Body of pancreas (tissue), 4 donors: ENCODE measurements at regions not wholly inside any gene's neighbourhood (a gene's known extent, or its start where the extent isn't known, plus 50 kb on each side); places are given as distances from the start of the nearest gene placed in this dataset.

ENCODE experiments used
- ATAC-seq: fragments of 150-250 bp; one replicate; pipeline ENCODE4 v1.9.1; 2016
- DNase-seq, 4 donors: peaks; one replicate each; pipeline ENCODE4 v3.0.0-alpha.2; 2019
- H3K27ac ChIP-seq, 4 donors: fragments of 200-600 bp; sonication (generic); 1 replicate in 3 of 4; 2 replicates in 1 of 4; pipeline versions ENCODE4 v1.5.1 to v1.6.1; 2016 to 2019; ENCODE audit warnings: mild to moderate bottlenecking in 1 of 4, mixed read lengths in 1 of 4, moderate library complexity in 1 of 4
- H3K27me3 ChIP-seq, 2 donors: fragments of 200-600 bp; sonication (generic); one replicate each; pipeline ENCODE4 v1.6.0; 2016; ENCODE audit warnings: mild to moderate bottlenecking in 1 of 2
- H3K36me3 ChIP-seq, 2 donors: fragments of 200-600 bp; sonication (generic); replicated peaks in 1 of 2; 2 replicates each; pipeline ENCODE4 v1.5.1; 2016; ENCODE audit warnings: low read depth in 2 of 2; ENCODE audit not compliant: insufficient read depth in 1 of 2
- H3K4me1 ChIP-seq: fragments of 200-600 bp; sonication (generic); one replicate; pipeline ENCODE4 v1.6.0; 2016
- H3K4me3 ChIP-seq, 2 donors: fragments of 200-600 bp; sonication (generic); 1 replicate in 1 of 2; 2 replicates in 1 of 2; pipeline ENCODE4 v1.5.1; 2016 to 2019
- H3K9me3 ChIP-seq, 3 donors: fragments of 200-600 bp; sonication (generic); 1 replicate in 2 of 3; 2 replicates in 1 of 3; pipeline ENCODE4 v1.5.1; 2016
- CTCF ChIP-seq, 7 experiments: fragments of 450-650 bp in 4 of 7; fragments of 200-600 bp in 3 of 7; sonication (generic) in 3 of 7; IDR thresholded peaks; one replicate each; pipeline ENCODE4 v1.5.1; 2016 to 2019; ENCODE audit warnings: antibody characterized with exemption in 7 of 7
- POLR2A ChIP-seq, 3 donors: fragments of 450-650 bp; IDR thresholded peaks; one replicate each; pipeline ENCODE4 v1.6.1; 2016; ENCODE audit warnings: antibody characterized with exemption in 3 of 3, mild to moderate bottlenecking in 2 of 3
- WGBS, 2 donors: methylation state at CpG; one replicate each; pipeline ENCODE4 v1.1.5; 2017; 5-methylcytosine and 5-hydroxymethylcytosine counted together
- intact Hi-C: fragments of 100-400 bp; cut with DNase I; formaldehyde crosslinking; loops from one replicate; pipeline ENCODE4 v1.15.1; 2023

- intact Hi-C loops: no loop called here
- TF ChIP-seq POLR2A (IDR thresholded peaks at IDR 0.05) (no peak), CTCF (IDR thresholded peaks at IDR 0.05) (no peak)
- DNase-seq (no peak), ATAC-seq (no peak)
- WGBS, 2 donors: 69 to 74% methylated on average over 4 of the region's 4 CpGs
- no peak overlapping the region for H3K4me3 ChIP-seq
- no peaks in the 10 kb centered on the region for H3K27me3 ChIP-seq
- peaks cover 0 to 3% (median 0%) of the 10 kb centered on the region in 3 donors for H3K9me3 ChIP-seq
- H3K4me1 ChIP-seq: no peaks in the 10 kb centered on the region
- no peaks in the 10 kb centered on the region for H3K36me3 ChIP-seq
- no peak overlapping the region for H3K27ac ChIP-seq
These were observed 150.8 kb upstream of the NPSR1 start for GRCh38 chr7:34507191-34507590.

DNA sequence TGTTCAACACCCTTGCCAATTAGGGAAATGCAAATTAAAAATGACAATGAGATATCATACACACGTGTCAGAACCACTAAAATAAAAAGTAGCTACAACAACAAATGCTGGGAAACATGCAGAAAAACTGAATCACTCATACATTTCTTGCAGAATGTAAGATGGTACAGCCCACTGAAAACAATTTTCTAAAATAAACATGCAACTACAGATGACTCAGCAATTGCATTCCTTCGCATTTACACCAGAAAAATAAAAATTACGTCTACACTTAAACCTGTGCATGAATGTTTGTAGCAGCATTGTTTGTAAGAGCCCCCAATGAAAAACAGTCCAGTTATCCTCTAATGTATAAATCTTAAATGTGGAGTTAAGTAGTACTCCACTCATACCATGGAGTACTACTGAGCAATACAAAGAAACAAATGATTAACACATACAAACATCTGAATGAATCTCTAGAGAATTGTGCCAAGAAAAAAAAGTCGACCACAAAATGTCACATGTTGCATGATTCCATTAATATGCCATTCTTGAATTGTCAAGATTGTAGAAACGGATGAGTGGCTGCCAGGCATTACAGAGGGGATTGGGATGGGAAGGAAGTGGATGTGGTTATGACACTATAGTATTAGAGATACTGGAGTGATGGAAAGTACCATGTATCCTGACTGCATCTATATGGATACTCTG, 134.6 kb upstream of the NPSR1 start:
- no peak for TF ChIP-seq POLR2A (IDR thresholded peaks at IDR 0.05)
- no peak for TF ChIP-seq CTCF (IDR thresholded peaks at IDR 0.05)
- intact Hi-C loops: no loop called here
- ATAC-seq (no peak), DNase-seq (no peak)
- no peak overlapping the region for H3K4me3 ChIP-seq
- H3K27ac ChIP-seq: no peak overlapping the region
- no peaks in the 10 kb centered on the region for H3K36me3 ChIP-seq
- H3K27me3 ChIP-seq: no peaks in the 10 kb centered on the region
- WGBS, 2 donors: 54 to 64% methylated on average over 5 of the region's 5 CpGs
- H3K4me1 ChIP-seq: no peaks in the 10 kb centered on the region
- no peaks in the 10 kb centered on the region for H3K9me3 ChIP-seq

DNA sequence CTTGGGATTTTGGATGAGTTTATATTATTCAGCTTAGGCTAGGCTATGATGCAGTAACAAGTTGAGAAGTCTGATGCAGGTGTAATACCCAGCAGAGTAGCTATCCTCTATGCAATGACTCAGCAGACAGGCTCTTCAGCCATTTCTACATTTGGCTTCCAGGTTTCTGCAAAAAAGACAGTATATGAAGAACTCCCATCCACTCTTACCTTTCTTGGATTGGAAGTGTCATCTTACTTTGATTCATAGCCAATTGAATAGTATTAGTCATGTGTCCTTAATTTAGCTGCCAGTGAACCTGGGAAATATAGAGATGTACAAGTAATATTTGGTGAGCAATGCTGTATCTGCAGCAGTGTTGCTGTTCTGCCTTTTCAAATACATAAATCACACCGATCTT, 127.8 kb upstream of the NPSR1 start:
- Histone ChIP-seq H3K4me3 (no peak overlapping the region), H3K4me1 (no peaks in the 10 kb centered on the region), H3K36me3 (no peaks in the 10 kb centered on the region), H3K27ac (no peak overlapping the region), H3K27me3 (no peaks in the 10 kb centered on the region), H3K9me3 (no peaks in the 10 kb centered on the region)
- TF ChIP-seq POLR2A (IDR thresholded peaks at IDR 0.05): no peak
- TF ChIP-seq CTCF (IDR thresholded peaks at IDR 0.05): no peak
- 72 to 88% methylated on average over 1 of the region's 1 CpG for WGBS, 2 donors
- no peak for DNase-seq
- intact Hi-C loops: no loop called here
- no peak for ATAC-seq

- 74 to 86% methylated on average over 1 of the region's 1 CpG for WGBS, 2 donors
- intact Hi-C loops: no loop called here
- Histone ChIP-seq H3K27me3 (no peaks in the 10 kb centered on the region), H3K4me3 (no peak overlapping the region), H3K4me1 (no peaks in the 10 kb centered on the region), H3K36me3 (no peaks in the 10 kb centered on the region), H3K9me3 (no peaks in the 10 kb centered on the region), H3K27ac (no peak overlapping the region)
- no peak for ATAC-seq
- no peak for DNase-seq
- no peak for TF ChIP-seq CTCF (IDR thresholded peaks at IDR 0.05)
- no peak for TF ChIP-seq POLR2A (IDR thresholded peaks at IDR 0.05)
These were observed 119.0 kb upstream of the NPSR1 start for GRCh38 chr7:34539003-34539402.

GRCh38 chr7:34544621-34545020, 113.4 kb upstream of the NPSR1 start:
- no peak for DNase-seq
- intact Hi-C loops: no loop called here
- no peak for TF ChIP-seq POLR2A (IDR thresholded peaks at IDR 0.05)
- TF ChIP-seq CTCF (IDR thresholded peaks at IDR 0.05): no peak

More at GRCh38 chr7:34544621-34545020, 113.4 kb upstream of the NPSR1 start:
- no peak overlapping the region for H3K4me3 ChIP-seq
- no peaks in the 10 kb centered on the region for H3K27me3 ChIP-seq
- 78 to 84% methylated on average over 11 to 13 of the region's 13 CpGs for WGBS, 2 donors
- no peaks in the 10 kb centered on the region for H3K9me3 ChIP-seq
- H3K36me3 ChIP-seq: no peaks in the 10 kb centered on the region
- no peak overlapping the region for H3K27ac ChIP-seq
- ATAC-seq: no peak
- no peaks in the 10 kb centered on the region for H3K4me1 ChIP-seq
